HFFc6 (cell line): ENCODE measurements at regions not wholly inside any gene's neighbourhood (a gene's known extent, or its start where the extent isn't known, plus 50 kb on each side); places are given as distances from the start of the nearest gene placed in this dataset.
"Not testable (repeated sequence)": the region's sequence is repeated elsewhere in the genome, so short reads cannot be mapped to it uniquely, and the experiment has no call there.

Source experiments
- DNase-seq: peaks from one replicate; pipeline ENCODE4 v3.0.0-alpha.2; 2018
- H3K27ac Mint-ChIP-seq: 2 replicates; pipeline ENCODE4 v1.8.0; 2020; ENCODE audit warnings: mild to moderate bottlenecking, mixed read lengths
- H3K27me3 Mint-ChIP-seq: 2 replicates; pipeline ENCODE4 v1.8.0; 2021; ENCODE audit warnings: mild to moderate bottlenecking, moderate library complexity, mixed read lengths; ENCODE audit not compliant: insufficient read depth
- H3K36me3 Mint-ChIP-seq: 2 replicates; pipeline ENCODE4 v1.8.0; 2021; ENCODE audit warnings: low read depth, mixed read lengths
- H3K4me1 Mint-ChIP-seq: 2 replicates; pipeline ENCODE4 v1.8.0; 2020; ENCODE audit warnings: low read depth, mixed read lengths
- H3K4me3 Mint-ChIP-seq: 2 replicates; pipeline ENCODE4 v1.8.0; 2020; ENCODE audit warnings: mild to moderate bottlenecking, moderate library complexity, mixed read lengths
- H3K9me3 Mint-ChIP-seq: 2 replicates; pipeline ENCODE4 v1.8.0; 2020; ENCODE audit warnings: mild to moderate bottlenecking, mixed read lengths
- TF ChIP-seq, protein P1 (sequence below): fragments of 200-600 bp; sonication (generic); IDR thresholded peaks from 2 replicates; pipeline ENCODE4 v1.5.0; 2021; ENCODE audit warnings: antibody characterized with exemption, mild to moderate bottlenecking

- Mint-ChIP-seq H3K9me3 (peaks cover 6% of the 10 kb centered on the region; the same call in 1 of the 2 replicates), H3K4me3 (no peak overlapping the region), H3K27me3 (no peaks in the 10 kb centered on the region; the same call in 1 of the 2 replicates), H3K4me1 (no peaks in the 10 kb centered on the region), H3K36me3 (peaks cover 12% of the 10 kb centered on the region; the same call in 1 of the 2 replicates), H3K27ac (no peak overlapping the region)
- no peak for DNase-seq
- TF ChIP-seq, protein P1, sequence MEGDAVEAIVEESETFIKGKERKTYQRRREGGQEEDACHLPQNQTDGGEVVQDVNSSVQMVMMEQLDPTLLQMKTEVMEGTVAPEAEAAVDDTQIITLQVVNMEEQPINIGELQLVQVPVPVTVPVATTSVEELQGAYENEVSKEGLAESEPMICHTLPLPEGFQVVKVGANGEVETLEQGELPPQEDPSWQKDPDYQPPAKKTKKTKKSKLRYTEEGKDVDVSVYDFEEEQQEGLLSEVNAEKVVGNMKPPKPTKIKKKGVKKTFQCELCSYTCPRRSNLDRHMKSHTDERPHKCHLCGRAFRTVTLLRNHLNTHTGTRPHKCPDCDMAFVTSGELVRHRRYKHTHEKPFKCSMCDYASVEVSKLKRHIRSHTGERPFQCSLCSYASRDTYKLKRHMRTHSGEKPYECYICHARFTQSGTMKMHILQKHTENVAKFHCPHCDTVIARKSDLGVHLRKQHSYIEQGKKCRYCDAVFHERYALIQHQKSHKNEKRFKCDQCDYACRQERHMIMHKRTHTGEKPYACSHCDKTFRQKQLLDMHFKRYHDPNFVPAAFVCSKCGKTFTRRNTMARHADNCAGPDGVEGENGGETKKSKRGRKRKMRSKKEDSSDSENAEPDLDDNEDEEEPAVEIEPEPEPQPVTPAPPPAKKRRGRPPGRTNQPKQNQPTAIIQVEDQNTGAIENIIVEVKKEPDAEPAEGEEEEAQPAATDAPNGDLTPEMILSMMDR = no peak
Observed at GRCh38 chr22:25477358-25477757, 87.1 kb upstream of the GRK3 start.

- H3K4me1 Mint-ChIP-seq = no peaks in the 10 kb centered on the region
- peaks cover 12% of the 10 kb centered on the region; the same call in 1 of the 2 replicates for H3K36me3 Mint-ChIP-seq
- H3K4me3 Mint-ChIP-seq = no peak overlapping the region
- no peaks in the 10 kb centered on the region; the same call in 1 of the 2 replicates for H3K27me3 Mint-ChIP-seq
- TF ChIP-seq, protein P1 = no peak
- no peak overlapping the region for H3K27ac Mint-ChIP-seq
- peaks cover 6% of the 10 kb centered on the region; the same call in 1 of the 2 replicates for H3K9me3 Mint-ChIP-seq
- DNase-seq = no peak
Observed at GRCh38 chr22:25478111-25478510, 86.4 kb upstream of the GRK3 start.

- Mint-ChIP-seq H3K27ac (no peak overlapping the region), H3K27me3 (no peaks in the 10 kb centered on the region; the same call in 1 of the 2 replicates), H3K4me1 (no peaks in the 10 kb centered on the region), H3K4me3 (no peak overlapping the region), H3K36me3 (peaks cover 12% of the 10 kb centered on the region; the same call in 1 of the 2 replicates), H3K9me3 (peaks cover 6% of the 10 kb centered on the region; the same call in 1 of the 2 replicates)
- TF ChIP-seq, protein P1 = no peak
- no peak for DNase-seq
Observed at GRCh38 chr22:25478528-25478927, 85.9 kb upstream of the GRK3 start.

DNA sequence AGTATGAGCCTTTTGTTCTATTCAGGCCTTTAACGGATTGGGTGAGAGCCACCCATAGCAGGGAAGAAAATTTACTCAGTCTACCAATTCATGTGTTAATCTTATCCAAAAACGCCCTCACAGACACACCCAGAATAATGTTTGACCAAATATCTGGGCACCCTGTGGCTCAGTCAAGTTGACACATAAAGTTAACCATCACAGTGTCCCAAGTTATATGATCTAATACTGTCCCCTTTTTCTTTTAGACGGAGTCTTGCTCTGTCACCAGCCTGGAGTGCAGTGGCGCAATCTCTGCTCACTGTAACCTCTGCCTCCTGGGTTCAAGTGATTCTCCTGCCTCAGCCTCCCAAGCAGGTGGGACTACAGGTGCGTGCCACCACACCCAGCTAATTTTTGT lies 83.6 kb upstream of the GRK3 start:
- H3K9me3 Mint-ChIP-seq, H3K27me3 Mint-ChIP-seq, H3K4me1 Mint-ChIP-seq, H3K27ac Mint-ChIP-seq, DNase-seq, H3K4me3 Mint-ChIP-seq: not testable (repeated sequence)
- H3K36me3 Mint-ChIP-seq = peaks cover 12% of the 10 kb centered on the region; the same call in 1 of the 2 replicates

GRCh38 chr22:25482091-25482760 lies 82.2 kb upstream of the GRK3 start:
- H3K27me3 Mint-ChIP-seq = peaks cover 2% of the 10 kb centered on the region
- H3K27ac Mint-ChIP-seq = no peak overlapping the region
- no peak for DNase-seq
- H3K4me3 Mint-ChIP-seq = no peak overlapping the region
- H3K4me1 Mint-ChIP-seq = no peaks in the 10 kb centered on the region
- TF ChIP-seq, protein P1 = no peak
- H3K9me3 Mint-ChIP-seq = peaks cover 5% of the 10 kb centered on the region; the same call in 1 of the 2 replicates
- H3K36me3 Mint-ChIP-seq = peaks cover 6% of the 10 kb centered on the region; the same call in 1 of the 2 replicates

DNA sequence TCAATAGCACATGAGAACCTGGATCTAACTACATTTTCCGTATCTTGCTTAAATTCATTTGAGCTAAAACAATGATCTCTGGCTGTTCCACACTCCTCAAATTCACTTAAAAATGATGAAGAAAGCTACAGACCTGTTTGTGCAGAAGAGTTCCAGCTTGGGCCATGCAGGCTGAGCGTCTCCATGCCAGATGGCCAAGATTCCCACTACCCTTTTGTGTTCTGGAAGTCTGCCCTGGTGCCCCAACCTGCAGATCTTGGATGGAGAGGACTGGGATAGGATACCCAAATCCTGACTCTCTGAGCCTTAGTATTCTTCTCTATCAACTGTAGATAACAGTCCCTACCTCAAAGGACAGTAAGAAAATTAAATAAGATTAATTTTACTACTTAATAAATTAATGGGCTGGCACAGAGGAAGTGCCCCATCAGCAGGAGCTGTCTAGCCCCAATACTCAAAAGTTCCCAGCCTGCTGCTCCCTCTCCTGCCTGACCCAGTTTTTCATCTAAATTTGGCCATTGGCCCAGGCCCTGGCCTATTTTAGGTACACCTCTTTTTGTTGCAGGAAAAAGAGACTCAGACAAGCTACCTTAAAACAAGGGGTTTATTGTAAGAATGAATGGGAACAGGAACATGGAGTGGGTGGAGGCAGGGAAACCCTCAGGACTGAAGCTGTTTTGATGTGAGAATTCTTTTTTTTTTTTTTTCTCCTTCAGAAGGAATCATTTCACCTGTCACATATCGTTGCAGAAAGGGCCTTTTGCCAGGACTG lies 81.4 kb upstream of the GRK3 start:
- Mint-ChIP-seq H3K4me1 (peaks cover 6% of the 10 kb centered on the region), H3K9me3 (no peaks in the 10 kb centered on the region), H3K27me3 (peaks cover 2% of the 10 kb centered on the region), H3K4me3 (no peak overlapping the region), H3K36me3 (0 out of 2 replicates have a peak, but pooled peaks cover 4% of the 10 kb centered on the region), H3K27ac (no peak overlapping the region)
- DNase-seq = no peak
- TF ChIP-seq, protein P1 = no peak
